ENCODE measurements at regions not wholly inside any gene's neighbourhood (a gene's known extent, or its start where the extent isn't known, plus 50 kb on each side); places are given as distances from the start of the nearest gene placed in this dataset.
"Not testable (repeated sequence)": the region's sequence is repeated elsewhere in the genome, so short reads cannot be mapped to it uniquely, and the experiment has no call there.

DNA sequence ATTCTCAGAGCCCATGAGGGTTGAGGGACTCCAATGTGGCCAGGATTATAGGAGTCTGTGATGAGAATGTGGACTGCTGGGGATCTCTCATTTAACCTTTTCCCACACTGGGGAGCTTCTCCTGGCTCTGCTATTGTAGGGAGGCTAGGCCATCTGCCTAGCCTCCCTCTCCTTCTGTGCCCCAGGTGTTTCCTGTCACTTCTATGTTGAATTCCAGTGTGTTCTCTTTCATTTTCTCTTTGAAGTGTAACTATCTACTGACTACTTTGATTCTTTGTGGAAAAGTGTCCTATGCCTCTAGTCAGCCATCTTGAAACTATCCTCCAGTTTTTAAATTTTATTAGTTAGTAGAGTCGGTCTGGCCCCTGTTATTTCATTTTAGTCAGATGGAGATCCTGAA lies 53.4 kb upstream of the ABCD2 start:
- TF ChIP-seq, protein P1, sequence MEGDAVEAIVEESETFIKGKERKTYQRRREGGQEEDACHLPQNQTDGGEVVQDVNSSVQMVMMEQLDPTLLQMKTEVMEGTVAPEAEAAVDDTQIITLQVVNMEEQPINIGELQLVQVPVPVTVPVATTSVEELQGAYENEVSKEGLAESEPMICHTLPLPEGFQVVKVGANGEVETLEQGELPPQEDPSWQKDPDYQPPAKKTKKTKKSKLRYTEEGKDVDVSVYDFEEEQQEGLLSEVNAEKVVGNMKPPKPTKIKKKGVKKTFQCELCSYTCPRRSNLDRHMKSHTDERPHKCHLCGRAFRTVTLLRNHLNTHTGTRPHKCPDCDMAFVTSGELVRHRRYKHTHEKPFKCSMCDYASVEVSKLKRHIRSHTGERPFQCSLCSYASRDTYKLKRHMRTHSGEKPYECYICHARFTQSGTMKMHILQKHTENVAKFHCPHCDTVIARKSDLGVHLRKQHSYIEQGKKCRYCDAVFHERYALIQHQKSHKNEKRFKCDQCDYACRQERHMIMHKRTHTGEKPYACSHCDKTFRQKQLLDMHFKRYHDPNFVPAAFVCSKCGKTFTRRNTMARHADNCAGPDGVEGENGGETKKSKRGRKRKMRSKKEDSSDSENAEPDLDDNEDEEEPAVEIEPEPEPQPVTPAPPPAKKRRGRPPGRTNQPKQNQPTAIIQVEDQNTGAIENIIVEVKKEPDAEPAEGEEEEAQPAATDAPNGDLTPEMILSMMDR (conservative IDR thresholded peaks at IDR 0.05) = no peak
- no peaks in the 10 kb centered on the region for H3K4me1 Mint-ChIP-seq (ENCODE audit: unreplicated experiment)

DNA sequence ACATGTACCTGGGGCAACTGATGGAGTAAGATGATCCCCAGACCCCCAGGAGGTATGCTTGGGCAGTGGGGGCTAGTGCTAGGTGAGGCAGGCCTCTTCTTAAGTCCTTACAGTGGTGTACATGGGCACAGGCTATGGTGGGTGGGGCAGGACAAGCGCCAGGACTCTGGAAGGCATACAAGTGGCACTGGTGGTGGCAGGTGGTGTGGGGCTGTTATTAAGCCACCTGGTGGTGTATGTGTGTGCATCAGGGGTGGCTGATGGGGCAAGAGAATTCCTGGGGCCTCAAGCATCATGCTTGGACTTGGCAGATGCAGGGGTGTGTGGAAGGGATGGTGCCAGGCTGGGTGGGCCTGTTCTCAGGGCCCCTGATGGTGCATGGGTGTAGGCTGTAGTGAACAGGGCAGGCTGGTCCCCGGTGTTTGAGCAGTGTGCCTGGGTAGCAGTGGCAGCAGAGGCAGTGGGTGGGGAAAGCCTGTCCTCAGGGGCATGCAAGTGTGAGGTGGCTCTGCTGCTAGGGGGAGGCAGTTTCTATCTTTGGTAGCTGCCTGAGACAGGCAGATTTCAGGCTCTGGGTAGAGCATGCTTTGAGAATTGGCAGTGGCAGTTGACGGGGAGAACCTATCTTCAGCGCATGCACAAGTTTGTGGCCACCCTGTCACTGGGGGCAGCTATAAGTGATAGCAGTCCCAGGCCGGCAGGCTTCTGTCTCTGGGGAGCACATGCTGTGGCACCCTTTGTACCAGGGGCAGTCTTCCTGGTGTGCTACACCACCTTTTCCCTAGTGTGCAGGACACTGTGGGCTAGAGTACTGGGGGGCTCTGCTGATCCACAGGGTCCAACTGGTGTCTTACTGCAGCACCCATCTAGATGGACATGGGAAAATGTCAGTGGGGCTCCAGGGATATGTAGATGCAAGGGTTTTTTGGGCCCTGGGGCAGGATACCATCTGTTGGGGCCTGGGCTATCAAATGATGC lies 52.6 kb upstream of the ABCD2 start:
- H3K9me3 Mint-ChIP-seq = peaks cover 5% of the 10 kb centered on the region
- H3K27me3 Mint-ChIP-seq = no peaks in the 10 kb centered on the region
- H3K4me3 Mint-ChIP-seq = no peak overlapping the region
- TF ChIP-seq, protein P1 (conservative IDR thresholded peaks at IDR 0.05) = no peak
- DNase-seq (ENCODE audit: extremely low spot score, unreplicated experiment) = no peak
- no peaks in the 10 kb centered on the region for H3K36me3 Mint-ChIP-seq
- no peaks in the 10 kb centered on the region for H3K4me1 Mint-ChIP-seq (ENCODE audit: unreplicated experiment)
- no peak overlapping the region for H3K27ac Mint-ChIP-seq

More for the DNA sequence above, 53.4 kb upstream of the ABCD2 start:
- peaks cover 5% of the 10 kb centered on the region for H3K9me3 Mint-ChIP-seq
- H3K27ac Mint-ChIP-seq = no peak overlapping the region
- no peak for DNase-seq (ENCODE audit: extremely low spot score, unreplicated experiment)
- H3K36me3 Mint-ChIP-seq = no peaks in the 10 kb centered on the region
- no peak overlapping the region for H3K4me3 Mint-ChIP-seq
- no peaks in the 10 kb centered on the region for H3K27me3 Mint-ChIP-seq

GRCh38 chr12:39669539-39669938 lies 49.9 kb upstream of the ABCD2 start:
- H3K36me3 Mint-ChIP-seq; H3K27me3 Mint-ChIP-seq; H3K27ac Mint-ChIP-seq; H3K4me3 Mint-ChIP-seq; H3K4me1 Mint-ChIP-seq (ENCODE audit: unreplicated experiment); DNase-seq (ENCODE audit: extremely low spot score, unreplicated experiment); H3K9me3 Mint-ChIP-seq: not testable (repeated sequence)

Measured in type B pancreatic cell (in vitro differentiated cells).